GM19452 (cell line): ENCODE measurements at regions not wholly inside any gene's neighbourhood (a gene's known extent, or its start where the extent isn't known, plus 50 kb on each side); places are given as distances from the start of the nearest gene placed in this dataset.

Experiments
- ATAC-seq: cut with Tn5 transposase; IDR thresholded peaks from one replicate; pipeline ENCODE4 v1.9.1; 2021; ENCODE audit not compliant: unreplicated experiment

DNA sequence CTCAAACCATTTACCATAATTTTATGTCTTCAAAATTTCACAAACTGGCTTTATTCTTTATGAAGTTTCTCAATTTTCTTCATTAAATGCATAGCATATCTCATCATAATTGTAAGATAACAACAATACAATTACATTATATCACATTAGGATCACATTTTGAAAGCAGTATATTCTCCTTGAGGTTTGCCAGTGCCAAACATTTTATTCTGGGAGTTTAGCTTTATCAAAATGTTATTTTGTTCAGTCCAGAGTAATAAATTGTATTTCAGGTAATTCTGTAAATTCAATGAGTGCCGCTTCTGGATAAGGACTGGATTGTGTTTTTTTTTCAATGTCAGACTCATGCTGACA lies 234.6 kb upstream of the MIR17HG start:
- no peak for ATAC-seq

- no peak for ATAC-seq
These were observed 231.7 kb upstream of the MIR17HG start for GRCh38 chr13:91115776-91116175.

DNA sequence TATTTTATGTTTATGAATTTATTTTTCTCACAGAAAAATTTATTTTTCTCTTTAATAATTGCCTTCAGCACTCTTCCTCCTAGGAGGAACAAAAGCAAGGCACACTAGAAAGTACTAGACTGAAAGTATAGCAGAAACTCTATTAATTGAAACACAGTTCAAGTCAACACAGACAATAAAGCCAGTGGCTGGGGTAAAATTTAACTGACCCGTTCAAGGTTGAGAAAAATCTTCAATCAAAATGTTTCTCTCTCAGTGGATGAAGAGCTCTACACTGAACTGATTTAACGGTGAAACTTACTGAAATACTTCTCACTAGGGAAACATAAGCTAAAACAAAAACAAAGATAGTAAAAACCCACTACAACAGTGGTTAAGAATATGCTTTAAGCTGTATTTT lies 230.1 kb upstream of the MIR17HG start:
- ATAC-seq, result no peak

GRCh38 chr13:91119643-91120042 lies 227.8 kb upstream of the MIR17HG start:
- ATAC-seq, result no peak

DNA sequence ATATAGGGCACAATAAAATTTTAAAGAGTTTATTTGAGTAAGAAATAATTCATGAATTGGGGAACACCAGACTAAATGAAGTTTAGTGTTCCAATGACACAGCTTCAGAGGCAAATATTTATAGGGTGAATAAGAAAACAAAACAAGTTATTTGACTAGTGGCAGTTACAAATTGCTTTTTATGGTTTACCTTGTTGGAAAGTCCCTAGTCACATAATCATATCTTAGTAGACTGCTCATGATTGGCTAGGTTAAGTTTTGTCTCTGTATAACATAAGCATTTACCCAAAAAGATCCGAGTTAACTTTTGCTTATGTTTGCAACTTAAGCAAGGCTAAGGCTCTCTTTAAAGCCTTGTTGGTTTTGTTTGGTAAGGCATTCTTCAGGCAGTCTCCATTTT lies 224.7 kb upstream of the MIR17HG start:
- ATAC-seq, result no peak

- peak; percentile 47 for ATAC-seq
These were observed 223.9 kb upstream of the MIR17HG start for GRCh38 chr13:91123456-91124127.

DNA sequence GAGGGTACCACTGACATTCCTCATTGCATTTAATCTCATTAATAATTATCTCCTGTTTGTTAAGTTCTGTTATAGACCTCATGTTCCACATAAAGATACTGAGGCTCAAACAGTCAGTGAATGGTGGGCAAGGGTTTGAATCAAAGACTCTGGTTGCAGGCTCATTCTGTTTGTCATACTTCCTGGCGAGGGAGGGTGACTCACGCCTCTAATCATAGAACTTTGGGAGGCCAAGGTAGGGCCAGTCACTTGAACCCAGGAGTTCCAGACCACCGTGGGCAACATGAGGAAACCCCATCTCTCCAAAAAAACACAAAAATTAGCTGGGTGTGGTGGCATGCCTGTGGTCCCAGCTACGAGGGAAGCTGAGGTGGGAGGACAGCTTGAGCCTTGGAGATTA lies 220.7 kb upstream of the MIR17HG start:
- no peak for ATAC-seq

DNA sequence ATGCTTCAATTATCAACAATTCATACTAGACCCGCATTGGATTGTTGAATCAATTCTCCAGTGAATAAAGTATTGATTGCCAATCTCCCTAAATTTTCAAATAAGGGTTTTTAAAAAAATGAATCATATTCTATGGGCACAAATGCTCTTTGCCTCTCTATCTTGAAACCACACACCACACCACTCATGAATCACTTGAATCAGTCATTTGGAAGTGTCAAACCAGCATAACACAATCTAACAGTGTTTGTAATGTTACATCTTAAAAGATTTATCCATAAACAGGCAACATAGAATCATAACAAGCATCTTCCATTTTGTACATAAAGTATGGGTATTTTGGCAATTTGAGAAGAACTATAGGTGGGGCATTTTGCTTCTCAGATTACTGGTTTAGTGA lies 219.5 kb upstream of the MIR17HG start:
- ATAC-seq, result no peak

- no peak for ATAC-seq
These were observed 215.1 kb upstream of the MIR17HG start for GRCh38 chr13:91132381-91132780.

DNA sequence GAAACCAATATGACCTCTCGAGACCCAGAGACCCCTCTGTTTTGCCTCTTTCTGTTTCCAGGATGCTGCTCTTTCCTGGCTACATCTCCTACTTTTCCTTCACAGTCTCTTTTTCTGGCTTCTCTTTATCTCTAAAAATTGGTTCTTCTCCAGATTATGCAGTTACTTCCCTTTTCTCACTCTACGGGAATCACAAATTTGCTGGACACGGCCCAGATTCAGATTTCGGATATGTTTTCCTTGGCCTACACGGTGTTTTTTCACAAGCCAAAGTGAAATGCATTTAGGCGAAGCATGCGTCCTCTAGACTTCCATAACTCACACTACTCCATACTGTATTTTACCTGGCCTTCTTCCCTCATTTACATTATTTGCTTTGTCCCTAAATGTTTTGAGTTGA lies 214.7 kb upstream of the MIR17HG start:
- no peak for ATAC-seq

- ATAC-seq, result peak; percentile 77
These were observed 213.3 kb upstream of the MIR17HG start for GRCh38 chr13:91133941-91134802.

DNA sequence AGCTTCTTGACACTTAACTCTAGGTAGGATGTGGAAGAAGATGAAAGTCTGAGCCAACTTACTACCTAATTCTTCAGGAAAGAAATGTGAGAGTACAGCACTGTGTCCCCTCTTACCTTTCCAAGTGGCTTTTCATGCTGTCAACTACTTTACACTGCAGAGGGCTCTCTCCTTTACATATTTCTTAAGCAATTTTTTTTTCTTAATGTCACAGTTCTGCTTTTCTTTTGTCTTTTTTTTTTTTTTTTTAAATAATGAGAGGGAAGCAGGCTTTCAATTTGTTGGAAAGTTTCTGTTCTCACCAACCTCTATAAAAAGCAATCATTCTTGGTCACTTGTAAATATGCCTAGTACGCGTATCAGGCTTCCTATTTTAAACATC lies 212.7 kb upstream of the MIR17HG start:
- ATAC-seq, result no peak

- no peak for ATAC-seq
These were observed 212.1 kb upstream of the MIR17HG start for GRCh38 chr13:91135376-91135775.

DNA sequence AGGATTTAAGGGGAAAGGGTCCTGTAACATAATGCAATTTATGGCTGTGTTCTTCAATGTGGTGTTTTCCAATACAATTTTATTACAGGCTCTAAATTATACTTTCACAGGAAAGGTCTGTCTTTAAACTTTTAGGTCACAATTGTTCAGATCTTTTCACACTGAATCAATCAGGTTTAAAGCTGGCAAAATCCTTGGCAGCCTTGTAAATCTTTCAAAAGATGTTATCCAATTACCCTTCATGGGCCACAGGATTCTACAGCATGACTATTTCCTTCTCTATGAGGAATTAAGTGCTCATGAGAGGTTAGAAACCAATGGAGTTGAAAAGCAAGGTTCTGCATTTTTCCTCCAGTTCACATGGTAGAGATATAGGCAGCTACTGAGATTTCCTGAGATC lies 211.5 kb upstream of the MIR17HG start:
- no peak for ATAC-seq

- ATAC-seq, result no peak
These were observed 210.7 kb upstream of the MIR17HG start for GRCh38 chr13:91136806-91137205.

GRCh38 chr13:91139232-91139631 lies 208.3 kb upstream of the MIR17HG start:
- no peak for ATAC-seq

- no peak for ATAC-seq
These were observed 205.9 kb upstream of the MIR17HG start for GRCh38 chr13:91141543-91142061.

DNA sequence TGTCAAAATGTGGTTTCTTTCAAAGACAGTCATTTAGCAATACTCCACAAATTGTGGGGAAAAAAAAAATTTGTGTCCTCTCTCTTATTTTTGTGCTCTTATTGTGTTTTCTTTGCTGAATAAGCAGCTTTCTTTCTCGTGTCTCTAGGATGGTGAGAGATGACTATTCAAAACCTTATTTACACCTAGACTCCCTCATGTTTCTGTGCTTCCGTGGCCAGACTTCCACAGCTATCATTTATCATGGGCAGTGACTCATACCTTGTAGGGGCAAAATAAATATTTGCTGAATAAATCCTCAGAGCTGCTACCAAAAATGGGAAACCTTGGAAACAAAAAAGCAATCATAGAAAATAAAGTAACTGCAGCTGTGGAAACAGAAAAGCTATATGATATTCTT lies 204.9 kb upstream of the MIR17HG start:
- ATAC-seq, result no peak

DNA sequence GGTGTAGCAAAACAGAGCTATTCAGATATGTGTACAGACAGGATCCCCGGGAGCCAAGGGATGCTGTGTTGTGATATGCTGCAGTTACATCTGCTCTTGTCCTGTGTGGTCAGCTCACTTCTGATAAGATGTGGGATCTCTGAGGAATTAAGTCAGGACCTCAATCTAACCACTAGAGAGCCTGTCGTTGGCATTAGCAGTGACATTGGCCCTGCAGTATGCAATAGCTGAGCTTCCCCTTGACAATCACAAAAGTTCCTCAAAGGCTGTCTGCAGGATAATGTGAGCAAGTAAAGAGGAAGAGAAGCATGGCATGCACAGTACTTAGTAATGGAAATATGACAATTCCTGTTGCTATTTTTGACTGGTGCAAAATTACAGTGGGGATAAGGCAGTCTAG lies 203.4 kb upstream of the MIR17HG start:
- no peak for ATAC-seq

GRCh38 chr13:91144486-91144885 lies 203.0 kb upstream of the MIR17HG start:
- ATAC-seq, result no peak

- ATAC-seq, result no peak
These were observed 201.8 kb upstream of the MIR17HG start for GRCh38 chr13:91145571-91146205.

GRCh38 chr13:91146601-91147000 lies 200.9 kb upstream of the MIR17HG start:
- ATAC-seq, result no peak
